HG02885 (cell line): ENCODE measurements at regions not wholly inside any gene's neighbourhood (a gene's known extent, or its start where the extent isn't known, plus 50 kb on each side); places are given as distances from the start of the nearest gene placed in this dataset.
"Not testable (repeated sequence)": the region's sequence is repeated elsewhere in the genome, so short reads cannot be mapped to it uniquely, and the experiment has no call there.

Experiments used
- ATAC-seq: cut with Tn5 transposase; IDR thresholded peaks from one replicate; pipeline ENCODE4 v1.9.1; 2021; ENCODE audit warnings: mild to moderate bottlenecking; ENCODE audit not compliant: unreplicated experiment, poor library complexity

DNA sequence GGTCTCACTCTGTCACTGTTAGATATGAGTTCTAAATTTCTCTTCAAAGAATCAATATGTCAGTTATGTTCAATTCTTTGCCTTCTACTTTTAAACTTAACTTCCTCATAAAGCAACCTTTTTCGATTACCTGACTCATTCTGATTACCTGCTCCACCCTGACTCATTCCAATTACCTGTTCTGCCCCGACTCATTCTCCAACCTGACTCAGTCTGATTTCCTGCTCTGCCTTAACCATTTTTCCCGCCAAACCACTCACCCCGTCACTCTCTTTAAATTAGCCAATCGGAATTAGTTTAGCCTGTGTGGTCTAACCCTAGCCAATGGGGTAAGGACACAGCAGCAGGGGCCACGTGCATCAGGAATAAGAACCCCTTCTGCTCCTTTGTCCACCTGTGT is 67.4 kb upstream of the RASSF8 start:
- ATAC-seq = not testable (repeated sequence)

- ATAC-seq = no peak
These were observed 63.7 kb upstream of the RASSF8 start for GRCh38 chr12:25894759-25895158.

DNA sequence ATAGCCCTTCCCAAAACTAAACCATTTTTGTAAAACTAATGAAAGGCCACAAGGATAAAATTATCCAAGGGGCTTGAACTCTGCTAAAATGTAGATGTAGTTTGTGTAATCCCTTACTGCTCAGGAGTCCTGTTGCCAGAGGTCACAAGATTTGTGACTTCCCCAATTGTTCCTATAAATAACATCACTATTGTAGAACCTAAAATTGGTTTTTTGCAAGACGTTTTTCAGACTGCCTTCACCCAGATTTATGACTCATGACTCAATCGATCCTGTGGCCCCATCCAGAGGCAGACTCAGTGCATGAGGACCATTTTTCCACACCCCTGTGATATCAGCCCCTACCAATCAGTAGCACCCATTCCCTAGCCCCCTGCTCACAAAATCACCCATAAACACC is 61.5 kb upstream of the RASSF8 start:
- ATAC-seq = no peak

GRCh38 chr12:25903603-25904245 is 54.8 kb upstream of the RASSF8 start:
- ATAC-seq = no peak

DNA sequence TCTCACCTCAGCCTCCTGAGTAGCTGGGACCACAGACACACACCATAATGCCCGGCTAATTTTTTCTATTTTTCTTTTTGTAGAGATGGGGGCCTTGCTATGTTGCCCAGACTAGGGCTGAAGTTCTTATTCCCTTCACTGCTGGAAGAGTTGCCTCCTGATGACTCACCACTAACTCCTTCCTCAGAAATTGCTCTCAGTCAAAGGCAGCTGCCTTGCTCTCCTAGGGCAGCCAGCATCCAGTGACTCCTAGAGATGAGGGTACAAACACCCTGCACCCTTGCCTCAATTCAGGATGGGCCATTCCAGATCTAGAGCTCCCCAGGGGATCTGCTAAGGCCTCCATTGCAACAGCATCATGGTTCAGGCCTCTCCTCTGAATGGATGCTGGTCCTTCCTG is 54.0 kb upstream of the RASSF8 start:
- no peak for ATAC-seq

GRCh38 chr12:25906651-25907340 is 51.7 kb upstream of the RASSF8 start:
- no peak for ATAC-seq
